ENCODE measurements at regions not wholly inside any gene's neighbourhood (a gene's known extent, or its start where the extent isn't known, plus 50 kb on each side); places are given as distances from the start of the nearest gene placed in this dataset.
"Not testable (repeated sequence)": the region's sequence is repeated elsewhere in the genome, so short reads cannot be mapped to it uniquely, and the experiment has no call there.

- no peak for DNase-seq
Measured at GRCh38 chr12:82300611-82301010, 57.6 kb downstream of the CCDC59 start.

- DNase-seq = no peak
Measured at GRCh38 chr12:82299319-82300025, 58.7 kb downstream of the CCDC59 start.

GRCh38 chr12:82290415-82290814 lies 67.8 kb downstream of the CCDC59 start:
- DNase-seq = no peak

GRCh38 chr12:82281335-82281734 lies 76.9 kb downstream of the CCDC59 start:
- not testable (repeated sequence) for DNase-seq

- no peak for DNase-seq
Measured at GRCh38 chr12:82279536-82280058, 78.6 kb downstream of the CCDC59 start.

GRCh38 chr12:82277582-82277981 lies 80.6 kb downstream of the CCDC59 start:
- DNase-seq = no peak

GRCh38 chr12:82242729-82243128 lies 115.5 kb downstream of the CCDC59 start:
- no peak for DNase-seq

GRCh38 chr12:82225871-82226270 lies 132.3 kb downstream of the CCDC59 start:
- DNase-seq = no peak

- DNase-seq = no peak
Measured at GRCh38 chr12:82223426-82223825, 134.8 kb downstream of the CCDC59 start.

- DNase-seq = no peak
Measured at GRCh38 chr12:82216475-82216874, 141.7 kb downstream of the CCDC59 start.

GRCh38 chr12:82213761-82214160 lies 144.4 kb downstream of the CCDC59 start:
- no peak for DNase-seq

- DNase-seq = no peak
Measured at GRCh38 chr12:82210882-82211281, 147.3 kb downstream of the CCDC59 start.

- no peak for DNase-seq
Measured at GRCh38 chr12:82209533-82209932, 148.7 kb downstream of the CCDC59 start.

GRCh38 chr12:82207556-82207955 lies 150.6 kb downstream of the CCDC59 start:
- no peak for DNase-seq

GRCh38 chr12:82203086-82203485 lies 155.1 kb downstream of the CCDC59 start:
- DNase-seq = no peak

- DNase-seq = no peak
Measured at GRCh38 chr12:82187595-82187994, 170.6 kb downstream of the CCDC59 start.

GRCh38 chr12:82187011-82187410 lies 171.2 kb downstream of the CCDC59 start:
- DNase-seq = no peak

- DNase-seq = no peak
Measured at GRCh38 chr12:82186282-82186681, 171.9 kb downstream of the CCDC59 start.

- DNase-seq = no peak
Measured at GRCh38 chr12:82184844-82185243, 173.3 kb downstream of the CCDC59 start.

- DNase-seq = no peak
Measured at GRCh38 chr12:82182601-82183190, 175.5 kb downstream of the CCDC59 start.

- DNase-seq = no peak
Measured at GRCh38 chr12:82176761-82177490, 181.3 kb downstream of the CCDC59 start.

GRCh38 chr12:82176026-82176425 lies 182.2 kb downstream of the CCDC59 start:
- no peak for DNase-seq

GRCh38 chr12:82174936-82175335 lies 183.3 kb downstream of the CCDC59 start:
- no peak for DNase-seq

- no peak for DNase-seq
Measured at GRCh38 chr12:82174383-82174782, 183.8 kb downstream of the CCDC59 start.

All from stimulated activated CD4-positive, alpha-beta T cell treated with anti-CD3 and anti-CD28 coated beads, Interleukin-1b, Interleukin-23, amount 100 ng/mL, for 48 hours (primary cell).